K562 (cell line): ENCODE measurements at regions not wholly inside any gene's neighbourhood (a gene's known extent, or its start where the extent isn't known, plus 50 kb on each side); places are given as distances from the start of the nearest gene placed in this dataset.

Experiments used
- ATAC-seq: fragments of 200-7000 bp; cut with Tn5 transposase; 3 replicates; pipeline ENCODE4 v1.9.1; 2020; ENCODE audit warnings: moderate library complexity
- BruUV-seq: library from RNA; stranded (reverse); fragments of 400-500 nt; replicated peaks from 2 replicates; lab custom pipeline; 2021; lab: Mats Ljungman, UMichigan
- CTCF ChIA-PET: fragments of 300-600 bp; formaldehyde crosslinking; extraction: SDS; loops from one replicate; lab custom pipeline; 2021; ENCODE audit warnings: low intra/inter-chr PET ratio; lab: Yijun Ruan, JAX
- POLR2A ChIA-PET: fragments of 300-600, 350-650 bp; sonication (Branson Sonifier 250); formaldehyde crosslinking; extraction: SDS; loops from one replicate; lab custom pipeline; 2021; ENCODE audit warnings: antibody characterized with exemption, inconsistent platforms; lab: Yijun Ruan, JAX
- DNase-seq, 4 experiments: peaks; one replicate each; pipeline versions ENCODE4 v3.0.0 to v3.0.0-alpha.2; 2011 to 2018; ENCODE audit warnings: low spot score in 3 of 4, mixed read lengths in 3 of 4; ENCODE audit errors: extremely low read depth in 1 of 4
- FAIRE-seq: peaks from 2 replicates; lab custom pipeline; 2011; peaks lifted over from hg19 to GRCh38; lab: Jason Lieb, UNC
- H2AFZ ChIP-seq: 2 replicates; pipeline ENCODE4 v1.6.0; 2011; ENCODE audit warnings: low read depth, low read length, control low read depth, inconsistent platforms
- H3K27ac ChIP-seq: fragments of 200-600 bp; 3 replicates; pipeline ENCODE4 v1.8.0; 2011; ENCODE audit warnings: low read depth, mild to moderate bottlenecking, control low read depth, inconsistent platforms, low read length, moderate library complexity, mixed read lengths; ENCODE audit errors: extremely low read depth
- H3K27me3 ChIP-seq, 2 experiments: fragments of 300-600 bp in 1 of 2; 2 replicates in 1 of 2; 3 replicates in 1 of 2; pipeline versions ENCODE4 v1.6.0 to v1.8.0; 2011; ENCODE audit warnings: inconsistent platforms in 2 of 2, low read length in 2 of 2, mild to moderate bottlenecking in 1 of 2, mixed read lengths in 1 of 2, moderate library complexity in 1 of 2; ENCODE audit not compliant: control insufficient read depth in 2 of 2, insufficient read depth in 2 of 2
- H3K36me3 ChIP-seq: fragments of 300-600 bp; 3 replicates; pipeline ENCODE4 v1.8.0; 2011; ENCODE audit warnings: mild to moderate bottlenecking, low read length, inconsistent platforms; ENCODE audit not compliant: control insufficient read depth, insufficient read depth
- H3K4me1 ChIP-seq, 2 experiments: fragments of 200-600 bp in 1 of 2; replicated peaks in 1 of 2; 2 replicates in 1 of 2; 3 replicates in 1 of 2; pipeline versions ENCODE4 v1.5.1 to v1.8.0; 2011; ENCODE audit warnings: inconsistent platforms in 2 of 2, low read length in 2 of 2, mild to moderate bottlenecking in 1 of 2, mixed read lengths in 1 of 2, moderate library complexity in 1 of 2; ENCODE audit not compliant: control insufficient read depth in 2 of 2, insufficient read depth in 2 of 2
- H3K4me2 ChIP-seq: 2 replicates; pipeline ENCODE4 v1.6.1; 2011; ENCODE audit warnings: low read length, control low read depth, inconsistent platforms, mixed read lengths; ENCODE audit not compliant: insufficient read depth
- H3K4me3 ChIP-seq: fragments of 200-600 bp; sonication (generic), shearing (Covaris generic); 2 replicates; pipeline ENCODE4 v1.5.1; 2016; ENCODE audit warnings: control low read depth, inconsistent platforms
- H3K79me2 ChIP-seq: fragments of 200-600 bp; 3 replicates; pipeline ENCODE4 v1.8.0; 2011; ENCODE audit warnings: low read length, inconsistent platforms; ENCODE audit not compliant: control insufficient read depth, insufficient read depth
- H3K9ac ChIP-seq, 2 experiments: 2 replicates each; pipeline versions ENCODE4 v1.6.0 to v1.6.1; 2011; ENCODE audit warnings: low read depth in 2 of 2, low read length in 2 of 2, control low read depth in 1 of 2, inconsistent platforms in 1 of 2, mild to moderate bottlenecking in 1 of 2, mixed read lengths in 1 of 2; ENCODE audit not compliant: insufficient read depth in 1 of 2
- H3K9me1 ChIP-seq: one replicate; pipeline ENCODE4 v1.6.0; 2011; ENCODE audit warnings: inconsistent platforms, mild to moderate bottlenecking, low read length, moderate library complexity; ENCODE audit not compliant: control insufficient read depth, insufficient read depth
- H3K9me3 ChIP-seq: replicated peaks from 2 replicates; pipeline ENCODE4 v1.5.1; 2011; ENCODE audit warnings: low read depth, low read length, inconsistent platforms; ENCODE audit not compliant: control insufficient read depth, insufficient read depth
- H4K20me1 ChIP-seq: replicated peaks from 2 replicates; pipeline ENCODE4 v1.6.1; 2011; ENCODE audit warnings: low read length, inconsistent platforms, mixed read lengths; ENCODE audit not compliant: control insufficient read depth, insufficient read depth
- ATF2 ChIP-seq: sonication (generic); formaldehyde crosslinking; IDR thresholded peaks from 2 replicates; pipeline ENCODE4 v1.8.1; 2022; ENCODE audit warnings: missing genetic modification reagents
- BDP1 ChIP-seq: IDR thresholded peaks from 3 replicates; pipeline ENCODE4 v1.6.1; 2011; ENCODE audit not compliant: insufficient read length, insufficient read depth
- GATAD2B ChIP-seq: fragments of 450-650 bp; IDR thresholded peaks from 2 replicates; pipeline ENCODE4 v1.6.1; 2017; ENCODE audit warnings: mild to moderate bottlenecking, borderline replicate concordance
- KAT7 ChIP-seq: sonication (generic); formaldehyde crosslinking; IDR thresholded peaks from 2 replicates; pipeline ENCODE4 v1.8.0; 2022; ENCODE audit warnings: missing genetic modification reagents, mild to moderate bottlenecking, borderline replicate concordance
- PHF20 ChIP-seq: fragments of 450-650 bp; IDR thresholded peaks from 2 replicates; pipeline ENCODE4 v1.6.1; 2018; ENCODE audit not compliant: partially characterized antibody
- TAF15 ChIP-seq: fragments of 200-400 bp; formaldehyde crosslinking; IDR thresholded peaks from 2 replicates; pipeline ENCODE4 v1.6.1; 2017; ENCODE audit warnings: mild to moderate bottlenecking, low read depth, low read length, moderate library complexity
- TSHZ1 ChIP-seq: fragments of 250-450 bp; sonication (Bioruptor Pico); IDR thresholded peaks from 2 replicates; pipeline ENCODE4 v1.4.0; 2020; ENCODE audit warnings: mild to moderate bottlenecking, moderate library complexity
- ZC3H8 ChIP-seq: fragments of 450-650 bp; IDR thresholded peaks from 2 replicates; pipeline ENCODE4 v1.6.1; 2017
- ZFP36 ChIP-seq: fragments of 150-350 bp; IDR thresholded peaks from 2 replicates; pipeline ENCODE4 v1.6.1; 2018; ENCODE audit warnings: low read length, low read depth; ENCODE audit not compliant: partially characterized antibody
- ZNF212 ChIP-seq: fragments of 450-650 bp; formaldehyde crosslinking; IDR thresholded peaks from 2 replicates; pipeline ENCODE4 v1.4.0; 2020; ENCODE audit warnings: mild to moderate bottlenecking
- ZNF436 ChIP-seq: fragments of 250-450, 450-650 bp; sonication (Bioruptor Pico); formaldehyde crosslinking; IDR thresholded peaks from 2 replicates; pipeline ENCODE4 v1.7.0; 2020; ENCODE audit warnings: mild to moderate bottlenecking
- ZNF507 ChIP-seq: conservative IDR thresholded peaks from 2 replicates; pipeline ENCODE4 v1.6.1; 2017; ENCODE audit warnings: missing genetic modification characterization, missing compliant biosample characterization
- ZNF512 ChIP-seq: IDR thresholded peaks from 2 replicates; pipeline ENCODE4 v1.6.1; 2016; ENCODE audit warnings: missing genetic modification characterization, missing compliant biosample characterization
- ZNF740 ChIP-seq, 3 experiments: fragments of 200-800 bp in 1 of 3; sonication (Bioruptor generic) in 1 of 3; sonication (generic) in 1 of 3; formaldehyde crosslinking in 1 of 3; IDR thresholded peaks; 2 replicates each; pipeline versions ENCODE4 v1.6.1 to v1.8.0; 2016 to 2022; ENCODE audit warnings: mild to moderate bottlenecking in 2 of 3, missing compliant biosample characterization in 2 of 3, missing genetic modification characterization in 2 of 3, missing genetic modification reagents in 1 of 3
- WGBS: fragments of 100-300 bp; shearing (Covaris generic); methylation state at CpG from one replicate; pipeline ENCODE4 v1.1.6; 2016; ENCODE audit warnings: low coverage, mixed read lengths; ENCODE audit not compliant: insufficient coverage; ENCODE audit errors: missing lambda C conversion rate; 5-methylcytosine and 5-hydroxymethylcytosine counted together
- in situ Hi-C: fragments of 300-500 bp; cut with MboI; formaldehyde crosslinking; loops from 4 replicates; pipeline ENCODE4 v1.15.0; 2018; ENCODE audit warnings: inconsistent platforms, mixed read lengths
- intact Hi-C: fragments of 100-400 bp; cut with micrococcal nuclease; formaldehyde crosslinking; loops from 2 replicates; pipeline ENCODE4 v1.14.2; 2022

GRCh38 chr10:124179308-124180043 is 86.1 kb upstream of the CHST15 start:
- POLR2A ChIA-PET = no interaction called here
- H3K27me3 ChIP-seq = peaks cover 0 to 19% of the 10 kb centered on the region in 2 experiments; a peak in 2 of 5 replicates

More at GRCh38 chr10:124179308-124180043, 86.1 kb upstream of the CHST15 start:
- no peak for DNase-seq
- TF ChIP-seq ZNF507 (tag) (no peak), ZFP36 (no peak), ZNF212 (CRISPR knock-in tag) (no peak), ZC3H8 (no peak), TAF15 (no peak), ZNF436 (CRISPR knock-in tag) (no peak), KAT7 (CRISPR knock-in tag) (no peak), ATF2 (CRISPR knock-in tag) (no peak), ZNF740 (CRISPR knock-in tag; IDR thresholded peaks at IDR 0.05) (no peak), ZNF740 (tag; IDR thresholded peaks at IDR 0.05) (no peak), BDP1 (no peak), GATAD2B (no peak), PHF20 (no peak), ZNF512 (tag) (no peak), TSHZ1 (no peak)
- TF ChIP-seq, all 486 proteins: peak for 0
- no peaks in the 10 kb centered on the region for H3K4me1 ChIP-seq
- H3K27ac ChIP-seq = no peak overlapping the region
- 5% methylated on average over 3 of the region's 3 CpGs for WGBS
- no peak overlapping the region for H3K4me3 ChIP-seq
- FAIRE-seq (no peak), ATAC-seq (no peak)
- H3K9ac ChIP-seq = no peak overlapping the region
- H3K9me3 ChIP-seq = no peaks in the 10 kb centered on the region
- no peaks in the 10 kb centered on the region; the same call in 1 of the 2 replicates for H4K20me1 ChIP-seq
- H3K9me1 ChIP-seq = no peaks in the 10 kb centered on the region
- BruUV-seq = no TSS peak
- H2AFZ ChIP-seq = no peak overlapping the region
- H3K36me3 ChIP-seq = no peaks in the 10 kb centered on the region
- in situ Hi-C loops = no loop called here
- no peak overlapping the region for H3K4me2 ChIP-seq
- no peaks in the 10 kb centered on the region for H3K79me2 ChIP-seq
- CTCF ChIA-PET = no interaction called here
- intact Hi-C loops = no loop called here
